ENCODE measurements at regions not wholly inside any gene's neighbourhood (a gene's known extent, or its start where the extent isn't known, plus 50 kb on each side); places are given as distances from the start of the nearest gene placed in this dataset.

GRCh38 chr10:78351283-78351682, 317.6 kb downstream of the RPS24 start:
- TF ChIP-seq EZH2 (IDR thresholded peaks at IDR 0.05; ENCODE audit: borderline replicate concordance, low read length), result no peak
- TF ChIP-seq, protein P1, sequence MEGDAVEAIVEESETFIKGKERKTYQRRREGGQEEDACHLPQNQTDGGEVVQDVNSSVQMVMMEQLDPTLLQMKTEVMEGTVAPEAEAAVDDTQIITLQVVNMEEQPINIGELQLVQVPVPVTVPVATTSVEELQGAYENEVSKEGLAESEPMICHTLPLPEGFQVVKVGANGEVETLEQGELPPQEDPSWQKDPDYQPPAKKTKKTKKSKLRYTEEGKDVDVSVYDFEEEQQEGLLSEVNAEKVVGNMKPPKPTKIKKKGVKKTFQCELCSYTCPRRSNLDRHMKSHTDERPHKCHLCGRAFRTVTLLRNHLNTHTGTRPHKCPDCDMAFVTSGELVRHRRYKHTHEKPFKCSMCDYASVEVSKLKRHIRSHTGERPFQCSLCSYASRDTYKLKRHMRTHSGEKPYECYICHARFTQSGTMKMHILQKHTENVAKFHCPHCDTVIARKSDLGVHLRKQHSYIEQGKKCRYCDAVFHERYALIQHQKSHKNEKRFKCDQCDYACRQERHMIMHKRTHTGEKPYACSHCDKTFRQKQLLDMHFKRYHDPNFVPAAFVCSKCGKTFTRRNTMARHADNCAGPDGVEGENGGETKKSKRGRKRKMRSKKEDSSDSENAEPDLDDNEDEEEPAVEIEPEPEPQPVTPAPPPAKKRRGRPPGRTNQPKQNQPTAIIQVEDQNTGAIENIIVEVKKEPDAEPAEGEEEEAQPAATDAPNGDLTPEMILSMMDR (IDR thresholded peaks at IDR 0.05; ENCODE audit: low read length), result no peak
